ENCODE measurements at regions not wholly inside any gene's neighbourhood (a gene's known extent, or its start where the extent isn't known, plus 50 kb on each side); places are given as distances from the start of the nearest gene placed in this dataset.
A peak's percentile ranks its signal among the peaks of the same experiment; 100 is the strongest.

GRCh38 chr1:199671684-199672083 is 355.8 kb upstream of the NR5A2 start:
- intact Hi-C loops (cut with DNase I) = no loop called here
- Histone ChIP-seq H3K4me3 (replicated peaks in 1 of 3) (no peak overlapping the region), H3K27me3 (no peaks in the 10 kb centered on the region), H3K9me3 (no peaks in the 10 kb centered on the region), H3K27ac (no peak overlapping the region), H3K4me1 (no peaks in the 10 kb centered on the region), H3K36me3 (no peaks in the 10 kb centered on the region)
- DNase-seq = no peak
- WGBS, 2 donors = 92 to 93% methylated on average over 3 of the region's 3 CpGs
- TF ChIP-seq CTCF (IDR thresholded peaks at IDR 0.05) (no peak), POLR2A (IDR thresholded peaks at IDR 0.05) (no peak)

GRCh38 chr1:199675937-199676336 is 351.6 kb upstream of the NR5A2 start:
- H3K27me3 ChIP-seq = no peaks in the 10 kb centered on the region
- no peak for TF ChIP-seq CTCF (IDR thresholded peaks at IDR 0.05)
- TF ChIP-seq POLR2A (IDR thresholded peaks at IDR 0.05) = no peak
- H3K36me3 ChIP-seq = no peaks in the 10 kb centered on the region
- intact Hi-C loops (cut with DNase I) = no loop called here
- no peaks in the 10 kb centered on the region for H3K9me3 ChIP-seq
- WGBS, 2 donors = 94% methylated on average over 3 of the region's 3 CpGs
- no peak overlapping the region for H3K4me3 ChIP-seq (replicated peaks in 1 of 3)
- no peak for DNase-seq
- no peak overlapping the region for H3K27ac ChIP-seq
- no peaks in the 10 kb centered on the region for H3K4me1 ChIP-seq

GRCh38 chr1:199678771-199679170 is 348.7 kb upstream of the NR5A2 start:
- DNase-seq = no peak
- Histone ChIP-seq H3K27ac (no peak overlapping the region), H3K36me3 (no peaks in the 10 kb centered on the region), H3K4me3 (replicated peaks in 1 of 3) (no peak overlapping the region), H3K4me1 (no peaks in the 10 kb centered on the region), H3K27me3 (no peaks in the 10 kb centered on the region), H3K9me3 (no peaks in the 10 kb centered on the region)
- WGBS, 2 donors = 60 to 71% methylated on average over 1 of the region's 1 CpG
- no peak for TF ChIP-seq POLR2A (IDR thresholded peaks at IDR 0.05)
- no peak for TF ChIP-seq CTCF (IDR thresholded peaks at IDR 0.05)
- intact Hi-C loops (cut with DNase I) = no loop called here

- no peak for DNase-seq
- no peaks in the 10 kb centered on the region for H3K9me3 ChIP-seq
- H3K36me3 ChIP-seq = no peaks in the 10 kb centered on the region
- no peak overlapping the region for H3K4me3 ChIP-seq (replicated peaks in 1 of 3)
- intact Hi-C loops (cut with DNase I) = loop anchor here (5.0 to 10.0 kb wide), 2 partner anchors 625 to 823 kb away; no protein-coding TSS in a partner anchor
- TF ChIP-seq CTCF (IDR thresholded peaks at IDR 0.05) = no peak
- TF ChIP-seq POLR2A (IDR thresholded peaks at IDR 0.05) = no peak
- H3K27me3 ChIP-seq = no peaks in the 10 kb centered on the region
- no peak overlapping the region for H3K27ac ChIP-seq
- H3K4me1 ChIP-seq = no peaks in the 10 kb centered on the region
These were observed 345.4 kb upstream of the NR5A2 start for GRCh38 chr1:199682081-199682480.

GRCh38 chr1:199684686-199685273 is 342.7 kb upstream of the NR5A2 start:
- H3K4me1 ChIP-seq = no peaks in the 10 kb centered on the region
- H3K27ac ChIP-seq = no peak overlapping the region
- DNase-seq = peak; percentile 9 to 17
- no peak overlapping the region for H3K4me3 ChIP-seq (replicated peaks in 1 of 3)
- WGBS, 2 donors = 85 to 90% methylated on average over 1 of the region's 1 CpG
- H3K36me3 ChIP-seq = no peaks in the 10 kb centered on the region
- H3K27me3 ChIP-seq = no peaks in the 10 kb centered on the region
- intact Hi-C loops (cut with DNase I) = loop anchor here (5.0 to 10.0 kb wide), 2 partner anchors 623 to 820 kb away; no protein-coding TSS in a partner anchor
- TF ChIP-seq CTCF (IDR thresholded peaks at IDR 0.05) (peak; percentile 36 to 85 (median 76)), POLR2A (IDR thresholded peaks at IDR 0.05) (no peak)
- no peaks in the 10 kb centered on the region for H3K9me3 ChIP-seq

Measured in thyroid gland (tissue), 4 donors.